Loucy (cell line): ENCODE measurements at regions not wholly inside any gene's neighbourhood (a gene's known extent, or its start where the extent isn't known, plus 50 kb on each side); places are given as distances from the start of the nearest gene placed in this dataset.

Source experiments
- EZH2phosphoT487 ChIP-seq: fragments of 200-600 bp; IDR thresholded peaks from 2 replicates; pipeline ENCODE4 v1.6.1; 2018; ENCODE audit warnings: antibody characterized with exemption, mild to moderate bottlenecking, moderate library complexity, borderline replicate concordance
- TF ChIP-seq, protein P1 (sequence below): fragments of 200-600 bp; sonication (generic); conservative IDR thresholded peaks from 2 replicates; pipeline ENCODE4 v1.5.1; 2014; ENCODE audit warnings: mild to moderate bottlenecking, antibody characterized with exemption, low read length

DNA sequence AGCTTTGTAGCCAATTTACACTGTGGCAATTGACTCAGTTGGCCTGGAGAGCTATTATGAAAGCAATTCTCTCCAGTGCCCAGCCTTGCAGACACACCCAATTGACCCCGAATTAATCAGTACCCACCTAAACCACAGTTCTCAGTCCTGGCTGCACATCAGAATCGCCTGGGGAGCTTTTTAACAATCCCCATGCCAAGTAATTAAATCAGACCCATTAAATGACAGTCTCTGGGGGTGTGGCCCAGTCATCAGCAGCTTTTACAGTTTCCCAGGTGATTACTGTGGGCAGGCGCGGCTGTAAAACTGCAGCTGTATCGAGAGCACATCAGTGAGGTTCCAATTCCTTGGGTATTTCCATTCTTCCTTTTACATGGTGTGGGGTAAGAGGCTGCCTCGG lies 460.9 kb upstream of the FAT1 start:
- TF ChIP-seq, protein P1, sequence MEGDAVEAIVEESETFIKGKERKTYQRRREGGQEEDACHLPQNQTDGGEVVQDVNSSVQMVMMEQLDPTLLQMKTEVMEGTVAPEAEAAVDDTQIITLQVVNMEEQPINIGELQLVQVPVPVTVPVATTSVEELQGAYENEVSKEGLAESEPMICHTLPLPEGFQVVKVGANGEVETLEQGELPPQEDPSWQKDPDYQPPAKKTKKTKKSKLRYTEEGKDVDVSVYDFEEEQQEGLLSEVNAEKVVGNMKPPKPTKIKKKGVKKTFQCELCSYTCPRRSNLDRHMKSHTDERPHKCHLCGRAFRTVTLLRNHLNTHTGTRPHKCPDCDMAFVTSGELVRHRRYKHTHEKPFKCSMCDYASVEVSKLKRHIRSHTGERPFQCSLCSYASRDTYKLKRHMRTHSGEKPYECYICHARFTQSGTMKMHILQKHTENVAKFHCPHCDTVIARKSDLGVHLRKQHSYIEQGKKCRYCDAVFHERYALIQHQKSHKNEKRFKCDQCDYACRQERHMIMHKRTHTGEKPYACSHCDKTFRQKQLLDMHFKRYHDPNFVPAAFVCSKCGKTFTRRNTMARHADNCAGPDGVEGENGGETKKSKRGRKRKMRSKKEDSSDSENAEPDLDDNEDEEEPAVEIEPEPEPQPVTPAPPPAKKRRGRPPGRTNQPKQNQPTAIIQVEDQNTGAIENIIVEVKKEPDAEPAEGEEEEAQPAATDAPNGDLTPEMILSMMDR, result no peak
- TF ChIP-seq EZH2phosphoT487, result no peak
